GM21381 (cell line): ENCODE measurements at regions not wholly inside any gene's neighbourhood (a gene's known extent, or its start where the extent isn't known, plus 50 kb on each side); places are given as distances from the start of the nearest gene placed in this dataset.
"Not testable (repeated sequence)": the region's sequence is repeated elsewhere in the genome, so short reads cannot be mapped to it uniquely, and the experiment has no call there.

ENCODE experiments used
- ATAC-seq: cut with Tn5 transposase; IDR thresholded peaks from one replicate; pipeline ENCODE4 v1.9.1; 2021; ENCODE audit warnings: mild to moderate bottlenecking, moderate library complexity; ENCODE audit not compliant: unreplicated experiment

- no peak for ATAC-seq
Observed at GRCh38 chr10:53357587-53357986, 585.0 kb upstream of the MBL2 start.

GRCh38 chr10:53356616-53357349, 584.2 kb upstream of the MBL2 start:
- ATAC-seq: no peak

- ATAC-seq: not testable (repeated sequence)
Observed at GRCh38 chr10:53342531-53342930, 569.9 kb upstream of the MBL2 start.

- ATAC-seq: not testable (repeated sequence)
Observed at GRCh38 chr10:53338199-53338598, 565.6 kb upstream of the MBL2 start.

- not testable (repeated sequence) for ATAC-seq
Observed at GRCh38 chr10:53335803-53336422, 563.3 kb upstream of the MBL2 start.

- ATAC-seq: no peak
Observed at GRCh38 chr10:53331460-53331859, 558.9 kb upstream of the MBL2 start.

- peak; percentile 46 for ATAC-seq
Observed at GRCh38 chr10:53326401-53327305, 554.1 kb upstream of the MBL2 start.

DNA sequence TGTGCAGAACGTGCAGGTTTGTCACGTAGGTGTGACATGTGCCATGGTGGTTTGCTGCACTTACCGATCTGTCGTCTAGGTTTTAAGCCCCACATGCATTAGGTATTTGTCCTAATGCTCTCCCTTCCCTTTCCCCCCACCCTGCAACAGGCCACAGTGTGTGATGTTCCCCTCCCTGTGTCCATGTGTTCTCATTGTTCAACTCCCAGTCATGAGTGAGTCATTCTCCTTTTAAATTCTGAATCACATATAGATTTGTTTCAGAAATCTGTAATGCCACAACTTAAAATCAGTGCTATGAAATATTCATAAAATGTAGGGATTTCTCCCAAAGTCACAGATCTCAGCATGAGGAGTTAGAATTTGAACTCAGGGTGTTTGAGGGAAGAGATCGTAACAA, 552.5 kb upstream of the MBL2 start:
- ATAC-seq: no peak

DNA sequence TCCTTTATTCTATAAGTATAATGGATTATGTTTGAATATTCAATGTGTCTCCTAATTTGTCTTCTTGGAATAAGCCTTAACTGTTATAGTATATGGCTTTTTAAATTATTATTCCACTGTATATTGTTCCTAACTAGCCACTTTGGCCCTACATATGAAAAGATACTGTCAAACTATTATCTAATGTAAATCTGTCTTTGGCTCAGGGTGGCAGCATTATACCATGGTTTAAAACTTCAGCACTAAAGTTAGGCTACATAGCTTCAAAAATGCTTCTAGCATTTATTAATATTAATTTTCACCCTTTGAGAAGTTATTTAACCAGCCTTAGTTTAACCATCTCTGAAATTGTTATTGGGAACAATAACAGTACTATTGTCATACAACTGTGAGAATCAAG, 543.1 kb upstream of the MBL2 start:
- no peak for ATAC-seq

DNA sequence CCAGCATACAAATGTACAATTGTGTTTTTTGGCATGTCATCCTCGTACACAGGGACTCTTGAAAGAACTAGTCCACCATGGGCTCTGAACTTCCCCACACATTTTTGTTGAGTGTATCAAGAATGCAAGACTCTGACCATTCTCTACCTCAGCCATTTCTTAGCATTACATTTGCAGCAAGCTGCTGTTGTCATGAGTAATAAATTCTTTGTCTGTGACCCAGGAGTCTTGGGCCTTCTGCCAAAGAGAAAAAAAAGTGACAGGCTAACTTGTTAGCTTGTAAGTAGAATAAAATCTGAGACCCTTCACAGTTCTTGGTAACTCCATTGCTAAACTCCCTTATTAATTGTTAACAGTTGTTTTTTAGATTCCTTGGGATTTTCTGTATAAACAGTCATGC, 542.3 kb upstream of the MBL2 start:
- ATAC-seq: no peak

- no peak for ATAC-seq
Observed at GRCh38 chr10:53298443-53298842, 525.9 kb upstream of the MBL2 start.

- no peak for ATAC-seq
Observed at GRCh38 chr10:53284615-53285182, 512.1 kb upstream of the MBL2 start.

DNA sequence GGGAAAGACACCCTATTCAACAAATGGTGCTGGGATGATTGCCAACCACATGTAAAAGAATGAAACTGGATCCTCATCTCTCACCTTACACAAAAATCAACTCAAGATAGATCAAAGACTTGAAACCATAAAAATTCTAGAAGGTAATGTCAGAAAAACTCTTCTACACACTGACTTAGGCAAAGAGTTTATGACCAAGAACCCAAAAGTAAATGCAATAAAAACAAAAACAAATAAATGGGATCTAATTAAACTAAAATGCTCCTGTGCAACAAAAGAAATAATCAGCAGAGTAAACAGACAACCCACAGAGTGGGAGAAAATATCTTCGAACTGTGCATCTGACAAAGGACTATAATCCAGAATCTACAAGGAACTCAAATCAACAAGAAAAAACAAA, 504.2 kb upstream of the MBL2 start:
- ATAC-seq: no peak

DNA sequence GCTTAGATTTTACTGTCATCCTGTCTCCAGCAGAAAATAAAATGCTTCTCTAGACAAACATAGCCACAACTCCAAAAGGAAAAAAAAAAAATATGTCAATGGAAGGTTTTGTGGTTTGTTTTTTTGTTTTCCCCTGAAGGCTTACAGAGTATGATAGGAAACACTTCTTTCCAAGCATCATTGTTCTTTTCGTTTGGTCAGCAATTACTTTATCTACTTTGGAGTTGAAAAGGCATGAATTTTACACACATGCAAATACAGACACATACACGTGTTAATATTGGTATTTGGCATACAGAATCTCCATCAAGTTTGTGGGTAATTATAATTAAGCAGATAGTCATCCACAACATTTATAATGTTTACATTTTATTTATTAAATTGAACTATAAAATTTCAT, 496.9 kb upstream of the MBL2 start:
- no peak for ATAC-seq

- ATAC-seq: no peak
Observed at GRCh38 chr10:53260213-53260612, 487.6 kb upstream of the MBL2 start.

DNA sequence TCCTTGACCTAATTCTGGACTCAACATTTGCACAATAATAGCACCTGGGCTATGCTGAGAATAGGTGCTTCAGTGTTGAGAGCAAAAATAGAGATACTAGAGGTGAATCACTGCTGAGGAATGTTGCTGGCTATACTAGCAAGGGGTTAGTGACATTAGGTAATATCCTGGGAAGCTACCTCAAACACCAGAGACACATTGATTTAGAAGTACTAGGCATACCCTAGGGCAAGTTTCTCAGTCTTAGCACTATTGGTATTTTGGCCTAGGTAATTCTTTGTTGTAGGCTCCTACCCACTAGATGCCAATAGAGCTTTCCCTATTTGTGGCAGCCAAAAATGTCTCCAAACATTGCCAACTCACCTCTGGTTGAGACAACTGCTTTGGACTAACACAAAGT, 484.0 kb upstream of the MBL2 start:
- no peak for ATAC-seq

DNA sequence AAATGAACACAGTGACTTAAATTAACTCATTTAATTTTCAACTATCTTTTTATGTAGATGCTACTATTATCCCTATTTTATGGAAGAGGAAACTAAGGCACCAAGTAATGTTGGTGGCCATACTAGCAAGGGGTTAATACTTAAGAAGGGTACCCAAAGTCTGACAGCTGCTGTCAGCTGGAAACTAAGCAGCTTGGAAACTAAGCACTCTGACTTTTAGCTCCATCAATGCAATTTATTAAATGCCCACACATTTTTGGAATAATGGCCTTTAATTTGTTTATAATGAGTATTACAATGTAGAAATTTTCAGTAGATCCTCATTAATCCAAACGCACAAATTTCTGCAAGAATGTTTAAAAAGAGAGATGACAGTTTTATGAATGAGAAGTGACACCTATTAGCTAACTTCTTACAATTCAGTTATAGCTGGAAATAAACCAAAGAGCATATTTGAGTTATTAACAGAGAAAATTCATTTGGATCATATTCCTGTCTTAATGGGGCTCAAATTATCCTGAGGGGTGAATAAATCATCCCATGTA, 483.1 kb upstream of the MBL2 start:
- ATAC-seq: no peak

GRCh38 chr10:53253221-53253620, 480.6 kb upstream of the MBL2 start:
- ATAC-seq: no peak

DNA sequence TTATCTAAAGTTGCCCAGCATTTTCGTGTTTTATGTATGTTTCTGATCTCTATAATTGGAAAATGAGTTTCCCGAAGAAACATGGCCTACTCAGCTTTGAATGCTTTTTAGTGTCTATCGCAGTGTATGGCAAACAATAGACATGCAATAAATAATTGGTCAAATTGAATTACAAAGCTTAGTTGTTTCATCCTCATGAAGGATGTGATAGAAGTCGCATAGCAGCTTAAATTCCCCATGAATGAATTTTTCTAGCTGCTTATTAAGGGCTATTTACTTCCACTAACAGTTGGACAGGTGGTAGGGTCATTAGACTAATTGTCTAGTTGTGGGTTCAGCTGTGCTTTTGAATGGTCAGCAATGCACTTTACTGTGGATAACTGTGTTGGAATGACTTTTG, 467.3 kb upstream of the MBL2 start:
- no peak for ATAC-seq

- ATAC-seq: no peak
Observed at GRCh38 chr10:53236941-53237340, 464.4 kb upstream of the MBL2 start.

- no peak for ATAC-seq
Observed at GRCh38 chr10:53233749-53234148, 461.2 kb upstream of the MBL2 start.
